Lower leg skin (tissue), 3 donors: ENCODE measurements at regions not wholly inside any gene's neighbourhood (a gene's known extent, or its start where the extent isn't known, plus 50 kb on each side); places are given as distances from the start of the nearest gene placed in this dataset.

Experiments
- CTCF ChIP-seq, 3 donors: fragments of 450-650 bp; IDR thresholded peaks; one replicate each; pipeline ENCODE4 v1.5.1; 2016; ENCODE audit warnings: antibody characterized with exemption in 3 of 3, mild to moderate bottlenecking in 3 of 3, moderate library complexity in 2 of 3
- POLR2A ChIP-seq, 2 donors: fragments of 450-650 bp; IDR thresholded peaks; one replicate each; pipeline ENCODE4 v1.6.1; 2016 to 2017; ENCODE audit warnings: antibody characterized with exemption in 2 of 2, mild to moderate bottlenecking in 1 of 2, moderate library complexity in 1 of 2

GRCh38 chr2:122596598-122596997 lies 841.1 kb downstream of the TSN start:
- TF ChIP-seq CTCF (IDR thresholded peaks at IDR 0.05) = no peak
- no peak for TF ChIP-seq POLR2A (IDR thresholded peaks at IDR 0.05)
